Activated T-cell treated with anti-CD3 and anti-CD28 coated beads, Interleukin-2, amount 50 U/mL, for 48 hours (primary cell): ENCODE measurements at regions not wholly inside any gene's neighbourhood (a gene's known extent, or its start where the extent isn't known, plus 50 kb on each side); places are given as distances from the start of the nearest gene placed in this dataset.

Experiments
- DNase-seq, 2 experiments: peaks; one replicate each; pipeline ENCODE4 v3.0.0-alpha.2; 2020

GRCh38 chr5:135217669-135218485 is 181.2 kb downstream of the MACROH2A1 start:
- peak; percentile 12 to 16 for DNase-seq

- DNase-seq, result peak; percentile 6 to 8
These were observed 182.3 kb downstream of the MACROH2A1 start for GRCh38 chr5:135216471-135217343.

- DNase-seq, result no peak
These were observed 181.8 kb upstream of the PITX1 start for GRCh38 chr5:135215617-135216470.

GRCh38 chr5:135214897-135215616 is 181.0 kb upstream of the PITX1 start:
- DNase-seq, result peak; percentile 6 to 12

GRCh38 chr5:135213466-135214239 is 179.6 kb upstream of the PITX1 start:
- DNase-seq, result no peak

GRCh38 chr5:135213027-135213386 is 179.0 kb upstream of the PITX1 start:
- no peak for DNase-seq

- DNase-seq, result peak in 1 of 2 experiments; percentile 11
These were observed 178.5 kb upstream of the PITX1 start for GRCh38 chr5:135212361-135213026.

- DNase-seq, result no peak
These were observed 177.8 kb upstream of the PITX1 start for GRCh38 chr5:135211791-135212190.

GRCh38 chr5:135211083-135211790 is 177.2 kb upstream of the PITX1 start:
- DNase-seq, result no peak

- peak in 1 of 2 experiments; percentile 4 for DNase-seq
These were observed 176.4 kb upstream of the PITX1 start for GRCh38 chr5:135210286-135211055.

GRCh38 chr5:135208903-135209721 is 175.1 kb upstream of the PITX1 start:
- no peak for DNase-seq

GRCh38 chr5:135208555-135208902 is 174.5 kb upstream of the PITX1 start:
- peak in 1 of 2 experiments; percentile 7 for DNase-seq

GRCh38 chr5:135207866-135208265 is 173.8 kb upstream of the PITX1 start:
- no peak for DNase-seq

- peak; percentile 1 to 8 for DNase-seq
These were observed 172.8 kb upstream of the PITX1 start for GRCh38 chr5:135206862-135207261.

GRCh38 chr5:135205632-135206349 is 171.8 kb upstream of the PITX1 start:
- DNase-seq, result no peak

- no peak for DNase-seq
These were observed 170.1 kb upstream of the PITX1 start for GRCh38 chr5:135204151-135204600.

GRCh38 chr5:135203593-135204036 is 169.6 kb upstream of the PITX1 start:
- no peak for DNase-seq

- DNase-seq, result no peak
These were observed 169.0 kb upstream of the PITX1 start for GRCh38 chr5:135203019-135203418.
